ENCODE measurements at regions not wholly inside any gene's neighbourhood (a gene's known extent, or its start where the extent isn't known, plus 50 kb on each side); places are given as distances from the start of the nearest gene placed in this dataset.

GRCh38 chr17:15095935-15096334, 169.2 kb downstream of the PMP22 start:
- TF ChIP-seq MYC (IDR thresholded peaks at IDR 0.05; ENCODE audit: low read depth, low read length) (no peak), CTCF (IDR thresholded peaks at IDR 0.05; ENCODE audit: low read depth, low read length) (no peak), POLR2A (IDR thresholded peaks at IDR 0.05; ENCODE audit: extremely low read depth, insufficient read length) (no peak), MAX (IDR thresholded peaks at IDR 0.05; ENCODE audit: low read depth, low read length) (no peak)

Data from NB4 (cell line).